OCI-LY1 (cell line): ENCODE measurements at regions not wholly inside any gene's neighbourhood (a gene's known extent, or its start where the extent isn't known, plus 50 kb on each side); places are given as distances from the start of the nearest gene placed in this dataset.

Experiments used
- CTCF ChIP-seq: fragments of 200-600 bp; sonication (generic), shearing (Covaris generic); IDR thresholded peaks from 2 replicates; pipeline ENCODE4 v1.5.1; 2017; ENCODE audit warnings: mild to moderate bottlenecking, antibody characterized with exemption, low read length, moderate library complexity, mixed read lengths
- EZH2 ChIP-seq: fragments of 200-600 bp; sonication (generic), shearing (Covaris generic); IDR thresholded peaks from 2 replicates; pipeline ENCODE4 v1.8.0; 2017; ENCODE audit warnings: borderline replicate concordance, mixed run types, mild to moderate bottlenecking, antibody characterized with exemption, low read length, moderate library complexity, mixed read lengths

- no peak for TF ChIP-seq CTCF
- no peak for TF ChIP-seq EZH2
These were observed 490.8 kb upstream of the CDH7 start for GRCh38 chr18:65260030-65260429.
